ENCODE measurements at regions not wholly inside any gene's neighbourhood (a gene's known extent, or its start where the extent isn't known, plus 50 kb on each side); places are given as distances from the start of the nearest gene placed in this dataset.

- no peaks in the 10 kb centered on the region for H3K27me3 ChIP-seq
- no peaks in the 10 kb centered on the region for H3K36me3 ChIP-seq
- WGBS, 2 donors = 26 to 54% methylated on average over 1 of the region's 1 CpG
- H3K4me1 ChIP-seq = no peaks in the 10 kb centered on the region
- FAIRE-seq (no peak), ATAC-seq (no peak), DNase-seq (no peak)
- no peaks in the 10 kb centered on the region for H3K9me3 ChIP-seq
- no peak for TF ChIP-seq CTCF (IDR thresholded peaks at IDR 0.05)
- H3K27ac ChIP-seq = no peak overlapping the region
- no peak overlapping the region for H3K4me3 ChIP-seq
- intact Hi-C loops (cut with DNase I) = no loop called here
Observed at GRCh38 chr4:184575306-184575705, 73.9 kb downstream of the CASP3 start.

- no peaks in the 10 kb centered on the region for H3K4me1 ChIP-seq
- no peaks in the 10 kb centered on the region for H3K36me3 ChIP-seq
- no peak for DNase-seq
- no peaks in the 10 kb centered on the region for H3K27me3 ChIP-seq
- H3K4me3 ChIP-seq = no peak overlapping the region
- no peak for ATAC-seq
- intact Hi-C loops (cut with DNase I) = no loop called here
- WGBS, 2 donors = 62 to 63% methylated on average over 5 of the region's 5 CpGs
- TF ChIP-seq CTCF (IDR thresholded peaks at IDR 0.05) = no peak
- no peak for FAIRE-seq
- no peaks in the 10 kb centered on the region for H3K9me3 ChIP-seq
- no peak overlapping the region for H3K27ac ChIP-seq
Observed at GRCh38 chr4:184574861-184575260, 74.4 kb downstream of the CASP3 start.

- DNase-seq = no peak
- Histone ChIP-seq H3K27me3 (no peaks in the 10 kb centered on the region), H3K27ac (no peak overlapping the region), H3K36me3 (no peaks in the 10 kb centered on the region), H3K4me1 (no peaks in the 10 kb centered on the region), H3K4me3 (no peak overlapping the region), H3K9me3 (no peaks in the 10 kb centered on the region)
- intact Hi-C loops (cut with DNase I) = no loop called here
- no peak for FAIRE-seq
- TF ChIP-seq CTCF (IDR thresholded peaks at IDR 0.05) = no peak
- 77 to 91% methylated on average over 2 of the region's 2 CpGs for WGBS, 2 donors
- ATAC-seq = no peak
Observed at GRCh38 chr4:184573701-184574100, 75.5 kb downstream of the CASP3 start.

GRCh38 chr4:184568770-184569169 lies 80.5 kb downstream of the CASP3 start:
- no peaks in the 10 kb centered on the region for H3K9me3 ChIP-seq
- no peaks in the 10 kb centered on the region for H3K27me3 ChIP-seq
- WGBS, 2 donors = 77 to 79% methylated on average over 6 of the region's 6 CpGs
- DNase-seq (no peak), ATAC-seq (no peak), FAIRE-seq (no peak)
- no peaks in the 10 kb centered on the region for H3K4me1 ChIP-seq
- TF ChIP-seq CTCF (IDR thresholded peaks at IDR 0.05) = no peak
- intact Hi-C loops (cut with DNase I) = no loop called here
- H3K27ac ChIP-seq = no peak overlapping the region
- H3K36me3 ChIP-seq = no peaks in the 10 kb centered on the region
- H3K4me3 ChIP-seq = no peak overlapping the region

GRCh38 chr4:184563621-184564020 lies 85.6 kb downstream of the CASP3 start:
- intact Hi-C loops (cut with DNase I) = no loop called here
- Histone ChIP-seq H3K27me3 (no peaks in the 10 kb centered on the region), H3K36me3 (no peaks in the 10 kb centered on the region), H3K9me3 (no peaks in the 10 kb centered on the region), H3K4me3 (no peak overlapping the region), H3K27ac (no peak overlapping the region), H3K4me1 (no peaks in the 10 kb centered on the region)
- no peak for FAIRE-seq
- no peak for ATAC-seq
- 82 to 85% methylated on average over 3 of the region's 3 CpGs for WGBS, 2 donors
- no peak for DNase-seq
- no peak for TF ChIP-seq CTCF (IDR thresholded peaks at IDR 0.05)
